ENCODE measurements at regions not wholly inside any gene's neighbourhood (a gene's known extent, or its start where the extent isn't known, plus 50 kb on each side); places are given as distances from the start of the nearest gene placed in this dataset.

DNA sequence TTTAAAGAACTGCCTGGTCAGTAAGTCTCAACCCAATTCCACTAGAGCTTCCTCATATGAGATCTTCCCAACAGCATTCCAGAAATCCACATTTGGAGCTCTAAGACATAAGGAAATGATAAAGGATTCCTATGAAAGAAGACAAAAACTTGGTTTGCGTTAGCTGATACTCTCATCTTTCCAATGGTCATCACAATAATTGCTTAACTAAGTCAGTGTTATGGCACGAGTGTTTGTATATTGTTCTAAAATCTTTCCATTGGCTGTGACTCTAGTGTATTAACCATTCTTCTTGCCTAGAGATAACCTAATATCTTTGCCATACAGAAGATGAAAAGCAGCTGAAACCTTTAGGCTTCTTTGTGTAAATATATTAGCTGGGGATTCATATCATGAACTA lies 289.0 kb downstream of the SNX13 start:
- H4K20me1 ChIP-seq (ENCODE audit: control insufficient read depth, insufficient read depth, low read depth, low read length), result no peaks in the 10 kb centered on the region
- TF ChIP-seq, protein P1, sequence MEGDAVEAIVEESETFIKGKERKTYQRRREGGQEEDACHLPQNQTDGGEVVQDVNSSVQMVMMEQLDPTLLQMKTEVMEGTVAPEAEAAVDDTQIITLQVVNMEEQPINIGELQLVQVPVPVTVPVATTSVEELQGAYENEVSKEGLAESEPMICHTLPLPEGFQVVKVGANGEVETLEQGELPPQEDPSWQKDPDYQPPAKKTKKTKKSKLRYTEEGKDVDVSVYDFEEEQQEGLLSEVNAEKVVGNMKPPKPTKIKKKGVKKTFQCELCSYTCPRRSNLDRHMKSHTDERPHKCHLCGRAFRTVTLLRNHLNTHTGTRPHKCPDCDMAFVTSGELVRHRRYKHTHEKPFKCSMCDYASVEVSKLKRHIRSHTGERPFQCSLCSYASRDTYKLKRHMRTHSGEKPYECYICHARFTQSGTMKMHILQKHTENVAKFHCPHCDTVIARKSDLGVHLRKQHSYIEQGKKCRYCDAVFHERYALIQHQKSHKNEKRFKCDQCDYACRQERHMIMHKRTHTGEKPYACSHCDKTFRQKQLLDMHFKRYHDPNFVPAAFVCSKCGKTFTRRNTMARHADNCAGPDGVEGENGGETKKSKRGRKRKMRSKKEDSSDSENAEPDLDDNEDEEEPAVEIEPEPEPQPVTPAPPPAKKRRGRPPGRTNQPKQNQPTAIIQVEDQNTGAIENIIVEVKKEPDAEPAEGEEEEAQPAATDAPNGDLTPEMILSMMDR (IDR thresholded peaks at IDR 0.05; ENCODE audit: low read depth, low read length, poor library complexity, severe bottlenecking), result no peak
- no peak for TF ChIP-seq EZH2phosphoT487 (IDR thresholded peaks at IDR 0.05; ENCODE audit: borderline replicate concordance, low read length)
- no peaks in the 10 kb centered on the region for H3K4me1 ChIP-seq (ENCODE audit: control insufficient read depth, low read length)
- no peak overlapping the region for H3K4me2 ChIP-seq (ENCODE audit: low read length)
- H3F3A ChIP-seq (ENCODE audit: control insufficient read depth, insufficient read depth), result no peaks in the 10 kb centered on the region
- no peak overlapping the region for H3K27ac ChIP-seq (ENCODE audit: low read depth, low read length)
- no peak overlapping the region for H3K4me3 ChIP-seq (ENCODE audit: low read length)
- no peaks in the 10 kb centered on the region for H3K79me2 ChIP-seq (ENCODE audit: control insufficient read depth, low read length)
- no peaks in the 10 kb centered on the region for H3K9me2 ChIP-seq (replicated peaks; ENCODE audit: control insufficient read depth, low read length)
- no peaks in the 10 kb centered on the region for H3K9me3 ChIP-seq (ENCODE audit: control insufficient read depth, insufficient read depth, low read length)
- no peaks in the 10 kb centered on the region for H3K36me3 ChIP-seq (ENCODE audit: control insufficient read depth, low read length)
- H3K27me3 ChIP-seq (ENCODE audit: control insufficient read depth, low read length), result 0 out of 2 replicates have a peak, but pooled peaks cover 3% of the 10 kb centered on the region

DNA sequence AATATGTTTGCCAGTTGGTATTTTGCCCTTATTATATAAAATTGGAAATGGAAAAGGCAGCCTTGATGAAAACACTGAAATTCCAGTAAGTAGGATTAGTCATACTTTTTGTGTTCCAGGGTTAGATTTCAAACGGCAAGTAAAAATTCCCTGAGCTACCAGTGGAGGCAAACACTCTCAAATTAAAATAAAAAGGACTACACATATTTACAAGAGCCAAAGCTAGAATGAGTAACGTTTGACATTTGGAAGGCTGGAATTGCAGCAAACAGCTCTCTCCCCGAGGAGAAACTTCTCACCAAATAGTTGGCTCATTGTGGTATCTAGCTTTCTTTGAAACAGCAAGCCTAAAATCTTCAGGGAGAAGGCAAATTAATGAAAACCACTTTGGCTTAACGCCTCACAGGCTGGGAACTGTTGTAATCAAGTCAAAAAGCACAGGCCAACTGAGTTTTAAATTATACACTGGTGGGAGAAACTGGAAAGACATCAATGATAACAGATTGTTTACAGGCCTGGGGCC lies 288.4 kb downstream of the SNX13 start:
- H3F3A ChIP-seq (ENCODE audit: control insufficient read depth, insufficient read depth), result no peaks in the 10 kb centered on the region
- H4K20me1 ChIP-seq (ENCODE audit: control insufficient read depth, insufficient read depth, low read depth, low read length), result no peaks in the 10 kb centered on the region
- H3K9me2 ChIP-seq (replicated peaks; ENCODE audit: control insufficient read depth, low read length), result no peaks in the 10 kb centered on the region
- no peak overlapping the region for H3K4me3 ChIP-seq (ENCODE audit: low read length)
- no peaks in the 10 kb centered on the region for H3K79me2 ChIP-seq (ENCODE audit: control insufficient read depth, low read length)
- no peak overlapping the region for H3K4me2 ChIP-seq (ENCODE audit: low read length)
- 0 out of 2 replicates have a peak, but pooled peaks cover 2% of the 10 kb centered on the region for H3K27me3 ChIP-seq (ENCODE audit: control insufficient read depth, low read length)
- H3K27ac ChIP-seq (ENCODE audit: low read depth, low read length), result no peak overlapping the region
- TF ChIP-seq EZH2phosphoT487 (IDR thresholded peaks at IDR 0.05; ENCODE audit: borderline replicate concordance, low read length), result no peak
- TF ChIP-seq, protein P1 (IDR thresholded peaks at IDR 0.05; ENCODE audit: low read depth, low read length, poor library complexity, severe bottlenecking), result no peak
- H3K4me1 ChIP-seq (ENCODE audit: control insufficient read depth, low read length), result no peaks in the 10 kb centered on the region
- H3K36me3 ChIP-seq (ENCODE audit: control insufficient read depth, low read length), result no peaks in the 10 kb centered on the region
- no peaks in the 10 kb centered on the region for H3K9me3 ChIP-seq (ENCODE audit: control insufficient read depth, insufficient read depth, low read length)

DNA sequence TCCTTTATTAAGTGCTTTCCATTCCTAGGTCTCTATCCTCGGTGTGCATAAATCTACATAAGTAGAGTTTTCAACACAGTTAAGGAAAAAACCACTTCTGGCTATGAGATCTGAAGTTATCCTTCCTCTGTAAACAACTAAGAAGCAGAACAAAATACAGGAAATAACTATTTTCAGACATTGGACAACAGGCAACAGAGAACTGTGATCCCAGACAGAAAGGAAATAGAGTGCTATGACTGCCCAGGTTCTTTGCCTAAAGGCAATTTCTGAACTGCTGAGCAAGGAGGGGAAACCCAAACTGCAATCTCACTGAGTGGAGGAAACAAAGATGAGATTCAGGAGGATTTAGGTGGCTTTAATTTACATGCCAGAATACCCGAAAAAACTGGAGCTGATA lies 285.4 kb downstream of the SNX13 start:
- Histone ChIP-seq H3K4me1 (ENCODE audit: control insufficient read depth, low read length) (no peaks in the 10 kb centered on the region), H3K27ac (ENCODE audit: low read depth, low read length) (no peak overlapping the region), H3K27me3 (ENCODE audit: control insufficient read depth, low read length) (no peaks in the 10 kb centered on the region), H3K79me2 (ENCODE audit: control insufficient read depth, low read length) (no peaks in the 10 kb centered on the region), H3F3A (ENCODE audit: control insufficient read depth, insufficient read depth) (no peaks in the 10 kb centered on the region), H3K4me2 (ENCODE audit: low read length) (no peak overlapping the region), H3K9me3 (ENCODE audit: control insufficient read depth, insufficient read depth, low read length) (no peaks in the 10 kb centered on the region), H3K9me2 (replicated peaks; ENCODE audit: control insufficient read depth, low read length) (no peaks in the 10 kb centered on the region), H3K4me3 (ENCODE audit: low read length) (no peak overlapping the region), H4K20me1 (ENCODE audit: control insufficient read depth, insufficient read depth, low read depth, low read length) (no peaks in the 10 kb centered on the region), H3K36me3 (ENCODE audit: control insufficient read depth, low read length) (no peaks in the 10 kb centered on the region)
- TF ChIP-seq, protein P1 (IDR thresholded peaks at IDR 0.05; ENCODE audit: low read depth, low read length, poor library complexity, severe bottlenecking), result no peak
- TF ChIP-seq EZH2phosphoT487 (IDR thresholded peaks at IDR 0.05; ENCODE audit: borderline replicate concordance, low read length), result no peak

All from DOHH2 (cell line).